ENCODE measurements at regions not wholly inside any gene's neighbourhood (a gene's known extent, or its start where the extent isn't known, plus 50 kb on each side); places are given as distances from the start of the nearest gene placed in this dataset.

DNA sequence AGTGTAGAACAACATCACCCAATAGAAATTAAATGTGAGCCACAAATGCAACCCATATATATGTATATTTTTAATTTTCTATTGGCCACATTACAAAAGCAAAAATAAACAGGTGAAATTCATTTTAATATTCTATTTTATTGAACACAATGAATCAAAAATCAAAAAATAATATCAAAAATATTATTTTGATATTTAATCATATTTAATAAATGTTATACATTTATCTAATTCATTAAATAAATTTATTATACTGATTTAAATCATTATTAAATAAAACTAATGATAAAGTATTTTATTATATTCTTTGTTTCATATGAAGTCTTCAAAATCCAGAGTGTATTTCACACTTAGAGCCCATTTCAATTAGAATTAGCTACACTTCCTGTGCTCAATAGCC, 98.4 kb upstream of the MANEA start:
- Histone ChIP-seq H3K18ac (ENCODE audit: low read length) (no peak overlapping the region), H3K56ac (ENCODE audit: low read length) (no peak overlapping the region), H3K4me1 (ENCODE audit: control insufficient read depth, low read depth, low read length) (no peaks in the 10 kb centered on the region), H4K8ac (ENCODE audit: low read depth, low read length) (no peak overlapping the region), H3K4ac (ENCODE audit: low read depth, low read length) (no peak overlapping the region), H2BK120ac (ENCODE audit: low read depth, low read length) (no peak overlapping the region), H4K5ac (ENCODE audit: low read length) (no peak overlapping the region), H2BK15ac (replicated peaks; ENCODE audit: low read depth) (no peak overlapping the region), H3K79me1 (ENCODE audit: low read length) (no peaks in the 10 kb centered on the region), H2BK5ac (ENCODE audit: low read length) (no peak overlapping the region), H2AK5ac (ENCODE audit: low read length) (no peak overlapping the region), H3K36me3 (ENCODE audit: control insufficient read depth, insufficient read depth, low read length) (no peaks in the 10 kb centered on the region), H3K9ac (ENCODE audit: low read length) (no peak overlapping the region), H3K4me2 (ENCODE audit: low read length) (no peak overlapping the region), H3K27ac (ENCODE audit: low read depth, low read length) (no peak overlapping the region), H3K79me2 (ENCODE audit: control insufficient read depth, insufficient read depth, low read length) (no peaks in the 10 kb centered on the region), H3K23ac (ENCODE audit: low read length) (no peak overlapping the region), H3K4me3 (ENCODE audit: low read length) (no peak overlapping the region), H3K27me3 (ENCODE audit: insufficient read depth, low read length, poor library complexity) (no peaks in the 10 kb centered on the region)
- no peak for DNase-seq

DNA sequence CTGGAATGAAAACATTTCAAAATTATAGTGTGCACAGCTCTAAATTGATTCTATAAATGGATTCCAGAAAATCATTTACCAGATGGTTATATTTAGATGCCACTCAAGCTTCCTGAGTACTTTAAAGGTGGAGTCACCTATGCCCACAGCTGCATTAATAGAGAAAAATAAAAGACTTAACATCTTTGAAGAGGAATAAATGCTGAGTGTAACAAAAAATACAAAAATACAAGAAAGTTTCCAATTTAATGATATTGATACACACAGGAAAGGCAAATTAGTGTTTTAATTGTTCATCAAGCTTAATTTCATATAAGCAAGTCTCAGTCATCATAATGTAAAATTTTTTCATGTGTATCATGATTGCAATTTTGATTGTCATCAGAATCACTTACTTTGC, 89.5 kb upstream of the MANEA start:
- Histone ChIP-seq H3K79me1 (ENCODE audit: low read length) (no peaks in the 10 kb centered on the region), H3K4me3 (ENCODE audit: low read length) (no peak overlapping the region), H3K4me1 (ENCODE audit: control insufficient read depth, low read depth, low read length) (no peaks in the 10 kb centered on the region), H3K18ac (ENCODE audit: low read length) (no peak overlapping the region), H3K4me2 (ENCODE audit: low read length) (no peak overlapping the region), H3K27me3 (ENCODE audit: insufficient read depth, low read length, poor library complexity) (no peaks in the 10 kb centered on the region), H2BK15ac (replicated peaks; ENCODE audit: low read depth) (no peak overlapping the region), H3K79me2 (ENCODE audit: control insufficient read depth, insufficient read depth, low read length) (no peaks in the 10 kb centered on the region), H2BK120ac (ENCODE audit: low read depth, low read length) (no peak overlapping the region), H3K27ac (ENCODE audit: low read depth, low read length) (no peak overlapping the region), H3K23ac (ENCODE audit: low read length) (no peak overlapping the region), H3K56ac (ENCODE audit: low read length) (no peak overlapping the region), H3K4ac (ENCODE audit: low read depth, low read length) (no peak overlapping the region), H3K36me3 (ENCODE audit: control insufficient read depth, insufficient read depth, low read length) (no peaks in the 10 kb centered on the region), H2BK5ac (ENCODE audit: low read length) (no peak overlapping the region), H4K8ac (ENCODE audit: low read depth, low read length) (no peak overlapping the region), H2AK5ac (ENCODE audit: low read length) (no peak overlapping the region), H3K9ac (ENCODE audit: low read length) (no peak overlapping the region), H4K5ac (ENCODE audit: low read length) (no peak overlapping the region)
- DNase-seq, result no peak

GRCh38 chr6:95489185-95489863, 88.0 kb upstream of the MANEA start:
- H4K5ac ChIP-seq (ENCODE audit: low read length), result no peak overlapping the region
- H3K56ac ChIP-seq (ENCODE audit: low read length), result no peak overlapping the region
- no peaks in the 10 kb centered on the region for H3K36me3 ChIP-seq (ENCODE audit: control insufficient read depth, insufficient read depth, low read length)
- H4K8ac ChIP-seq (ENCODE audit: low read depth, low read length), result no peak overlapping the region
- no peak overlapping the region for H3K9ac ChIP-seq (ENCODE audit: low read length)
- no peak overlapping the region for H3K4me3 ChIP-seq (ENCODE audit: low read length)
- no peak overlapping the region for H2AK5ac ChIP-seq (ENCODE audit: low read length)
- H3K27ac ChIP-seq (ENCODE audit: low read depth, low read length), result no peak overlapping the region
- no peak overlapping the region for H3K4me2 ChIP-seq (ENCODE audit: low read length)
- DNase-seq, result no peak
- H3K27me3 ChIP-seq (ENCODE audit: insufficient read depth, low read length, poor library complexity), result no peaks in the 10 kb centered on the region
- no peak overlapping the region for H3K4ac ChIP-seq (ENCODE audit: low read depth, low read length)
- no peak overlapping the region for H3K18ac ChIP-seq (ENCODE audit: low read length)
- no peak overlapping the region for H3K23ac ChIP-seq (ENCODE audit: low read length)
- no peaks in the 10 kb centered on the region for H3K4me1 ChIP-seq (ENCODE audit: control insufficient read depth, low read depth, low read length)
- no peaks in the 10 kb centered on the region for H3K79me2 ChIP-seq (ENCODE audit: control insufficient read depth, insufficient read depth, low read length)
- no peak overlapping the region for H2BK5ac ChIP-seq (ENCODE audit: low read length)
- no peak overlapping the region for H2BK120ac ChIP-seq (ENCODE audit: low read depth, low read length)
- H3K79me1 ChIP-seq (ENCODE audit: low read length), result no peaks in the 10 kb centered on the region
- no CpG with 5 or more reads among the region's 3 CpGs for WGBS (ENCODE audit: extremely low coverage, insufficient coverage, low lambda C conversion rate)
- H2BK15ac ChIP-seq (replicated peaks; ENCODE audit: low read depth), result no peak overlapping the region

DNA sequence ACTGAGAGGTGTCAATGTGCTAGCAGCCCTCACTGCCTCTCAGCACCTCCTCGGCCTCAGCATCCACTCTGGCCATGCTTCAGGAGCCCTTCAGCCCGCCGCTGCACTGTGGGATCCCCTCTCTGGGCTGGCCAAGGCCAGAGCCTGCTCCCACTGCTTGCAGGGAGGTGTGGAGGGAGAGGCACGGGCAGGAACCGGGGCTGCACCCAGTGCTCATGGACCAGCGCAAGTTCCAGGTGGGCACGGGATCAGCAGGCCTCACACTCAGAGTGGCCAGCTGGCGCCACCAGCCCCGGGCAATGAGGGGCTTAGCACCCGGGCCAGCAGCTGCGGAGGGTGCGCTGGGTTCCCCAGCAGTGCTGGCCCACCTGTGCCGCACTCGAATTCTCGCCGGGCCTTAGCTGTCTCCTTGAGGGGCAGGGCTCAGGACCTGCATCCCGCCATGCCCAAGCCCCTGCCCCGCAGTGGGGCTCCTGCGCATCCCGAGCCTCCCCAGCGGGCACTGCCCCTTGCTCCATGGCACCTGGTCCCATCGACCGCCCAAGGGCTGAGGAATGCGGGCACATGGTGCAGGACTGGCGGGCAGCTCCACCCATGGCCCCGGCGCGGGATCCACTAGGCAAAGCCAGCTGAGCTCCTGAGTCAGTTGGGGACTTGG, 80.4 kb upstream of the MANEA start:
- no peak overlapping the region for H2BK5ac ChIP-seq (ENCODE audit: low read length)
- DNase-seq, result no peak
- H2BK15ac ChIP-seq (replicated peaks; ENCODE audit: low read depth), result no peak overlapping the region
- no peak overlapping the region for H3K23ac ChIP-seq (ENCODE audit: low read length)
- H2AK5ac ChIP-seq (ENCODE audit: low read length), result no peak overlapping the region
- no peaks in the 10 kb centered on the region for H3K27me3 ChIP-seq (ENCODE audit: insufficient read depth, low read length, poor library complexity)
- no peak overlapping the region for H4K8ac ChIP-seq (ENCODE audit: low read depth, low read length)
- no peak overlapping the region for H3K4me3 ChIP-seq (ENCODE audit: low read length)
- H3K4me2 ChIP-seq (ENCODE audit: low read length), result no peak overlapping the region
- H3K4ac ChIP-seq (ENCODE audit: low read depth, low read length), result no peak overlapping the region
- no CpG with 5 or more reads among the region's 28 CpGs for WGBS (ENCODE audit: extremely low coverage, insufficient coverage, low lambda C conversion rate)
- no peaks in the 10 kb centered on the region for H3K36me3 ChIP-seq (ENCODE audit: control insufficient read depth, insufficient read depth, low read length)
- H3K79me2 ChIP-seq (ENCODE audit: control insufficient read depth, insufficient read depth, low read length), result no peaks in the 10 kb centered on the region
- H3K27ac ChIP-seq (ENCODE audit: low read depth, low read length), result no peak overlapping the region
- no peak overlapping the region for H3K18ac ChIP-seq (ENCODE audit: low read length)
- H3K9ac ChIP-seq (ENCODE audit: low read length), result no peak overlapping the region
- H3K56ac ChIP-seq (ENCODE audit: low read length), result no peak overlapping the region
- no peaks in the 10 kb centered on the region for H3K4me1 ChIP-seq (ENCODE audit: control insufficient read depth, low read depth, low read length)
- H3K79me1 ChIP-seq (ENCODE audit: low read length), result no peaks in the 10 kb centered on the region
- H4K5ac ChIP-seq (ENCODE audit: low read length), result no peak overlapping the region
- no peak overlapping the region for H2BK120ac ChIP-seq (ENCODE audit: low read depth, low read length)

GRCh38 chr6:95501032-95501904, 76.1 kb upstream of the MANEA start:
- Histone ChIP-seq H3K18ac (ENCODE audit: low read length) (no peak overlapping the region), H3K23ac (ENCODE audit: low read length) (no peak overlapping the region), H3K27me3 (ENCODE audit: insufficient read depth, low read length, poor library complexity) (no peaks in the 10 kb centered on the region), H3K9ac (ENCODE audit: low read length) (no peak overlapping the region), H3K79me1 (ENCODE audit: low read length) (no peaks in the 10 kb centered on the region), H4K5ac (ENCODE audit: low read length) (no peak overlapping the region), H3K4me1 (ENCODE audit: control insufficient read depth, low read depth, low read length) (no peaks in the 10 kb centered on the region), H3K56ac (ENCODE audit: low read length) (no peak overlapping the region), H4K8ac (ENCODE audit: low read depth, low read length) (no peak overlapping the region), H2BK15ac (replicated peaks; ENCODE audit: low read depth) (no peak overlapping the region), H3K36me3 (ENCODE audit: control insufficient read depth, insufficient read depth, low read length) (no peaks in the 10 kb centered on the region), H2BK120ac (ENCODE audit: low read depth, low read length) (no peak overlapping the region), H2BK5ac (ENCODE audit: low read length) (no peak overlapping the region), H3K4ac (ENCODE audit: low read depth, low read length) (no peak overlapping the region), H3K79me2 (ENCODE audit: control insufficient read depth, insufficient read depth, low read length) (no peaks in the 10 kb centered on the region), H3K4me3 (ENCODE audit: low read length) (no peak overlapping the region), H3K4me2 (ENCODE audit: low read length) (no peak overlapping the region), H2AK5ac (ENCODE audit: low read length) (no peak overlapping the region), H3K27ac (ENCODE audit: low read depth, low read length) (no peak overlapping the region)
- no CpG with 5 or more reads among the region's 4 CpGs for WGBS (ENCODE audit: extremely low coverage, insufficient coverage, low lambda C conversion rate)
- DNase-seq, result no peak
